Neural progenitor cell (in vitro differentiated cells): ENCODE measurements at regions not wholly inside any gene's neighbourhood (a gene's known extent, or its start where the extent isn't known, plus 50 kb on each side); places are given as distances from the start of the nearest gene placed in this dataset.

ENCODE experiments used
- CTCF ChIP-seq: fragments of 200-600 bp; sonication (generic); IDR thresholded peaks from 2 replicates; pipeline ENCODE4 v1.5.1; 2017; ENCODE audit warnings: antibody characterized with exemption, mild to moderate bottlenecking
- EZH2 ChIP-seq: fragments of 200-600 bp; sonication (generic); IDR thresholded peaks from 2 replicates; pipeline ENCODE4 v1.6.1; 2017; ENCODE audit warnings: antibody characterized with exemption, mild to moderate bottlenecking, moderate library complexity
- EZH2phosphoT487 ChIP-seq: fragments of 200-600 bp; sonication (generic); IDR thresholded peaks from 2 replicates; pipeline ENCODE4 v1.6.1; 2017; ENCODE audit warnings: antibody characterized with exemption

- TF ChIP-seq CTCF (no peak), EZH2 (no peak), EZH2phosphoT487 (no peak)
Measured at GRCh38 chr1:188371295-188371806, 1542.6 kb downstream of the PLA2G4A start.
